Subcutaneous abdominal adipose tissue (tissue), 5 donors: ENCODE measurements at regions not wholly inside any gene's neighbourhood (a gene's known extent, or its start where the extent isn't known, plus 50 kb on each side); places are given as distances from the start of the nearest gene placed in this dataset.
"Not testable (repeated sequence)": the region's sequence is repeated elsewhere in the genome, so short reads cannot be mapped to it uniquely, and the experiment has no call there.

Experiments used
- H3K27ac ChIP-seq: one replicate; pipeline ENCODE4 v1.7.0; 2013; ENCODE audit warnings: low read depth, mild to moderate bottlenecking, inconsistent platforms, low read length, moderate library complexity
- H3K27me3 ChIP-seq, 5 donors: one replicate each; pipeline ENCODE4 v1.7.0; 2013; ENCODE audit warnings: low read length in 5 of 5, inconsistent platforms in 1 of 5; ENCODE audit not compliant: control insufficient read depth in 5 of 5, insufficient read depth in 4 of 5
- H3K36me3 ChIP-seq, 5 donors: one replicate each; pipeline ENCODE4 v1.7.0; 2013; ENCODE audit warnings: low read length in 5 of 5; ENCODE audit not compliant: control insufficient read depth in 5 of 5, insufficient read depth in 5 of 5
- H3K4me1 ChIP-seq, 5 donors: one replicate each; pipeline ENCODE4 v1.7.0; 2013; ENCODE audit warnings: low read length in 5 of 5, mild to moderate bottlenecking in 3 of 5, moderate library complexity in 1 of 5; ENCODE audit not compliant: control insufficient read depth in 5 of 5, insufficient read depth in 5 of 5
- H3K4me3 ChIP-seq, 5 donors: one replicate each; pipeline ENCODE4 v1.7.0; 2013; ENCODE audit warnings: low read length in 5 of 5, low read depth in 1 of 5
- H3K9ac ChIP-seq, 5 donors: one replicate each; pipeline ENCODE4 v1.7.0; 2013; ENCODE audit warnings: low read length in 5 of 5, mild to moderate bottlenecking in 4 of 5, moderate library complexity in 3 of 5
- H3K9me3 ChIP-seq, 5 donors: one replicate each; pipeline ENCODE4 v1.7.0; 2013; ENCODE audit warnings: low read length in 5 of 5; ENCODE audit not compliant: control insufficient read depth in 5 of 5
- donor health status: healthy.
- donor health status: healthy.
- donor health status: healthy.
- donor health status: healthy.
- donor health status: healthy.

DNA sequence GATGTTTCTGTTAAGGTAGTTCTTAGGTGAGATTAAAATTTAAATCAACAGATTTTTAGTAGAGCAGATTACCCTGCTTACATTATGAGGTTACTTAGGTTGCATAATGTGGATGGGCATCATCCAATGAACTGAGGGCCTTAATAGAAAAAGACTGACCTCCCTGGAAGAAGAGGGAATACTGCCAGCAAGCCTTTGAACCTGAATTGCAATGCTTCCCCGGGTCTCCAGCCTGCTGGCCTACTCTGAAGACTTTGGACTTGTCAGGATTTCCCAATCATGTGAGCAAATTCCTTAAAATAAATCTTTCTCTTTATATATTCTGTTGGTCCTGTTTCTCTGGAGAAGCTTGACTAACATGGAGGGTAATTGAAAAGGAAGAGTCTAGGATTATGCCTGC, 542.1 kb upstream of the ARRDC3 start:
- Histone ChIP-seq H3K4me1 (peaks cover 0 to 4% (median 0%) of the 10 kb centered on the region in 5 donors), H3K9me3 (no peaks in the 10 kb centered on the region), H3K4me3 (no peak overlapping the region), H3K9ac (no peak overlapping the region), H3K36me3 (no peaks in the 10 kb centered on the region), H3K27me3 (peaks cover 0 to 2% (median 0%) of the 10 kb centered on the region in 5 donors), H3K27ac (no peak overlapping the region)

DNA sequence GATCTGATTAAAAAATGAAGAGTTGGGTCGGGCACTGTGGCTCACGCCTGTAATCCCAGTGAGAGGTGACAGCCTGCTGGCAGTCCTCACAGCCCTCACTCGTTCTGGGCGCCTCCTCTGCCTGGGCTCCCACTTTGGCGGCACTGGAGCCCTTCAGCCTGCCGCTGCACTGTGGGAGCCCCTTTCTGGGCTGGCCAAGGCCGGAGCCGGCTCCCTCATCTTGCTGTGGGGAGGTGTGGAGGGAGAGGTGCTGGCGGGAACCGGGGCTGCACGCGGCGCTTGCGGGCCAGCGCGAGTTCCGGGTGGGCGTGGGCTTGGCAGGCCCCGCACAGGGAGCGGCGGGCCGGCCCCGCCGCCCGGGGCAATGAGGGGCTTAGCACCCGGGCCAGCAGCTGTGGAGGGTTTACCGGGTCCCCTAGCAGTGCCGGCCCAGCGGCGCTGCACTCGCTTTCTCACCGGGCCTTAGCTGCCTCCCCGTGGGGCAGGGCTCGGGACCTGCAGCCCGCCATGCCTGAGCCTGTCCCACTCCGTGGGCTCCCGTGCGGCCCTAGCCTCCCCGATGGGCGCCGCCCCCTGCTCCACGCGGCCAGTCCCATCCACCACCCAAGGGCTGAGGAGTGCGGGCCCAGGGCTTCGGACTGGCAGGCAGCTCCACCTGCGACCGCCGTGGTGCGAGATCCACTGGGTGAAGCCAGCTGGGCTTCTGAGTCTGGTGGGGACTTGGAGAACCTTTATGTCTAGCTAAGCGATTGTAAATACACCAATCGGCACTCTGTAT, 534.1 kb upstream of the ARRDC3 start:
- not testable (repeated sequence) for H3K9ac ChIP-seq, H3K27ac ChIP-seq, H3K27me3 ChIP-seq, H3K36me3 ChIP-seq, H3K4me3 ChIP-seq, H3K4me1 ChIP-seq, H3K9me3 ChIP-seq

DNA sequence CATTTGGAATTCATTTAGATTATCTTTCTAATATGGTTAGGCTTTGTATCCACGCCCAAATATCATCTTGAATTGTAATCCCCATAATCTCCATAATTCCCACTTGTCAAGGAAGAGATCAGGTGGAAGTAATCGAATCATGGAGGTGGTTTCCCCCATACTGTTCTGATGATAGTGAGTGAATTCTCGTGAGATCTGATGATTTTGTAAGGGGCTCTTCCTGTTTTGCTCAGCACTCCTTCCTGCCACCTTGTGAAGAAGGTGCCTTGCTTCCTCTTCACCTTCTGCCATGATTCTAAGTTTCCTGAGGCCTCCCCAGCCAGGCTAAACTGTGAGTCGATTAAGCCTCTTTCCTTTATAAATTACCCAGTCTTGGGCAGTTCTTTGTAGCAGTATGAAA, 527.5 kb upstream of the ARRDC3 start:
- Histone ChIP-seq H3K4me3 (no peak overlapping the region), H3K9ac (no peak overlapping the region), H3K36me3 (no peaks in the 10 kb centered on the region), H3K27ac (no peak overlapping the region), H3K9me3 (no peaks in the 10 kb centered on the region), H3K27me3 (no peaks in the 10 kb centered on the region), H3K4me1 (no peaks in the 10 kb centered on the region)

DNA sequence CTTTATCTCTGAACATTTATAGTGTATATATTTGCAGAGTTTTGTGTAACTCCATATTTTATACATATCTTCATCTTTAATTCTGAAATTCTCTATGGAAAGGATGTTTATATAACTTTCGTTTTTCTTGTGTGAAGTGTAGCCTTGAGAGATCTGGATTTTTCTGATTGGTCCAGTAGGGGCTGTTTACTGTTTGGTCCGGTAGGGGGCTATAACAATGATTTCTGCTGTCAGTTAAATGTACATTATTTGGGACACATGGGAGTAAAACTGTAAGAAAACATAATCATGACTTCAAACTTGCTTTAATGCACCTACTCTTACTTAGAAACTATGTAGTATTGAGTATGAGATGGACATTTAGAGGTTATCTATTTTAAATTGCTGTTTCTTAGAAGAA, 527.1 kb upstream of the ARRDC3 start:
- Histone ChIP-seq H3K4me3 (no peak overlapping the region), H3K4me1 (no peaks in the 10 kb centered on the region), H3K27ac (no peak overlapping the region), H3K27me3 (no peaks in the 10 kb centered on the region), H3K36me3 (no peaks in the 10 kb centered on the region), H3K9me3 (no peaks in the 10 kb centered on the region), H3K9ac (no peak overlapping the region)

DNA sequence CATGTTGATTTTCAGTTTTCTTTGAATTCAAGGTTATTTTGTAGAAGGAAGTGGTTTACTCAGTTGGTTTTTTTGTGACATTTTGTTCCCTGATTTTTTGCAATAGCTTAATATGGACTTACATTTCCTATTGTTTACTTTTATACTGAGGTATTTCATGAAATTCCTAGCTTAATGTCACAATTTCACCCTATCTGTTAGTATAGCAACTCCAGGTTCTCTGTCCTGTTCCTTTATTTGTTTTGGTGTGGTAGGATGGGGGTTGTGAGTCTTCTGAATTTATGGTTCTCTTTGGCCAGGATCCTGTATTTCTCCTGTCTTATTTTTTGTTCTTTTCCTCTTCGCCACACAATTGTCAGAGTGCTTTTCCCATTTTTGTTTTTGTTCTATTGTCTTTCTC, 523.4 kb upstream of the ARRDC3 start:
- Histone ChIP-seq H3K4me3 (no peak overlapping the region), H3K36me3 (no peaks in the 10 kb centered on the region), H3K27ac (no peak overlapping the region), H3K4me1 (no peaks in the 10 kb centered on the region), H3K27me3 (no peaks in the 10 kb centered on the region), H3K9ac (no peak overlapping the region), H3K9me3 (no peaks in the 10 kb centered on the region)

DNA sequence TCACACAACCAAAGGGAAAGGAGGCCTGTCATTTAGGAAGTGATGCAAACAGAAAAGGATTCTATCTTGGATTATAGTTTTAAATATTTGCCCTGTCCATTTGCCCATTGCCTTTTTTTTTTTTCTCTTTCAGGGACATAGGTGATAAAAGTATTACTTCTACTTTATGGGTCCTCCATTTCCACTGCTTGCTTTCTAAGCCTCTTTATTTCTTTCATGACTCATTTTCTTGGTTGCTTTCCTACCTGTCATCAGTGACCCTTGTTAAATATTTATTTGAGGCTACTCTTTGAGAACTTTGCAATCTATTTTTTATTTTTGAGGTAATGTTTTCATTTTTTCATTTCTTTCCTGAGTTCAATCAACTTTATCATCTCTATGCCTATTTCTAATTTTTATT, 522.9 kb upstream of the ARRDC3 start:
- no peaks in the 10 kb centered on the region for H3K4me1 ChIP-seq
- H3K9me3 ChIP-seq, result no peaks in the 10 kb centered on the region
- no peak overlapping the region for H3K9ac ChIP-seq
- H3K27me3 ChIP-seq, result no peaks in the 10 kb centered on the region
- no peaks in the 10 kb centered on the region for H3K36me3 ChIP-seq
- no peak overlapping the region for H3K4me3 ChIP-seq
- no peak overlapping the region for H3K27ac ChIP-seq

DNA sequence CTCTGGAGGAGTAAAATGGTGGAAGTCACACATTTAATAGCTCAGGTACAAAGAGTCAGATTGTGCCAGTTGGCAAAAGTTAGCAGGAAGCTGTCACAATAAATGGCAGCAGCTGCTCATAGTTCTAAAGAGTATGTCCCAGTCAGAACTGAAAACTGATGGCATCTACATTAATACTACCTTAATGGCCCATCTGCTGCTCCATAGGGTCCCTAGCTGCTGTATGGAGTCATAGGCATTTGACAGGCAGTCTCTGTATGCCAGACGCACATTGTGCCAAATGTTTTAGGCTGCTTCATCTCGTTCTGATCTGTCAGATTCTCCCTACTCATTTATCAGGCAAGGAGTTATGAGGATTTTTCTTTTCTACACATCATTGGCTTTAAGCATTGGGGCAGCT, 515.8 kb upstream of the ARRDC3 start:
- H3K9ac ChIP-seq, result no peak overlapping the region
- H3K27me3 ChIP-seq, result no peaks in the 10 kb centered on the region
- H3K4me1 ChIP-seq, result no peaks in the 10 kb centered on the region
- no peak overlapping the region for H3K4me3 ChIP-seq
- no peaks in the 10 kb centered on the region for H3K36me3 ChIP-seq
- H3K9me3 ChIP-seq, result no peaks in the 10 kb centered on the region
- H3K27ac ChIP-seq, result no peak overlapping the region

DNA sequence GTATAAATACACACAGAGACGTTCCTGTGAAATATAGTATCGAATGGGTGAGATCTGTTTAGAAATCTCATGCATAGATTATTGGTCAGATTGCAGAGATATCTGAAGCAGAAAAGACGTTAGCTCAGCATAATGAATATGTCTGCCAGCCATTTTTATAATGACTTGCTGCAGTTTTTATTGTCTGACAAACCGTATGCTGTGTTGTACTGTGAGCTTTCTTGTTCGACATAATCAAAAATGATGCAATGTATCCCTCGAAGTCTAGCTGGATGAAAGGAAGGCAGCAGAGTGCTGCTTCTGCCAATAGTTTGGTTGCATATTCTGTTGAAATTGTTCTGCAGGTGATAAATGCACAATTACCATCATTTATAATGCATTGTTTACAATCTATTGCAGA, 514.9 kb upstream of the ARRDC3 start:
- Histone ChIP-seq H3K4me3 (no peak overlapping the region), H3K9ac (no peak overlapping the region)

DNA sequence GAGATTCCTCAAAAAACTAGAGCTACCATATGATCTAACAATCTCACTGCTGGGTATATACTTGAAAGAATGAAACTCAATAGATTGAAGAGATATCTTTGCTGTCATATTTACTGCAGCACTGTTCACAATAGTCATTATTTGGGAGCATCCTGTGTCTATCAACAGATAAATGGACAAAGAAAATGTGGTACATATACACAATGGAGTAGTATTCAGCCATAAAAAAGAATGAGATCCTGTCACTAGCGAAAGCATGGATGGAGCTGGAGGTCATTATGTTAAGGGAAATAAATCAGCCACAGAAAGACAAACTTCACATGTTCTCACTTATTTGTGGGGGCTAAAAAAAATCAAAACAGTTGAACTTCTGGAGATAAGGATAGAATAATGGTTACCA, 505.7 kb upstream of the ARRDC3 start:
- Histone ChIP-seq H3K27ac (no peak overlapping the region), H3K36me3 (no peaks in the 10 kb centered on the region), H3K27me3 (no peaks in the 10 kb centered on the region), H3K9me3 (peaks cover 0 to 7% (median 0%) of the 10 kb centered on the region in 5 donors), H3K4me1 (no peaks in the 10 kb centered on the region), H3K4me3 (no peak overlapping the region), H3K9ac (no peak overlapping the region)

More for the DNA sequence above, 514.9 kb upstream of the ARRDC3 start:
- Histone ChIP-seq H3K27ac (no peak overlapping the region), H3K36me3 (no peaks in the 10 kb centered on the region), H3K9me3 (no peaks in the 10 kb centered on the region), H3K4me1 (no peaks in the 10 kb centered on the region), H3K27me3 (no peaks in the 10 kb centered on the region)

DNA sequence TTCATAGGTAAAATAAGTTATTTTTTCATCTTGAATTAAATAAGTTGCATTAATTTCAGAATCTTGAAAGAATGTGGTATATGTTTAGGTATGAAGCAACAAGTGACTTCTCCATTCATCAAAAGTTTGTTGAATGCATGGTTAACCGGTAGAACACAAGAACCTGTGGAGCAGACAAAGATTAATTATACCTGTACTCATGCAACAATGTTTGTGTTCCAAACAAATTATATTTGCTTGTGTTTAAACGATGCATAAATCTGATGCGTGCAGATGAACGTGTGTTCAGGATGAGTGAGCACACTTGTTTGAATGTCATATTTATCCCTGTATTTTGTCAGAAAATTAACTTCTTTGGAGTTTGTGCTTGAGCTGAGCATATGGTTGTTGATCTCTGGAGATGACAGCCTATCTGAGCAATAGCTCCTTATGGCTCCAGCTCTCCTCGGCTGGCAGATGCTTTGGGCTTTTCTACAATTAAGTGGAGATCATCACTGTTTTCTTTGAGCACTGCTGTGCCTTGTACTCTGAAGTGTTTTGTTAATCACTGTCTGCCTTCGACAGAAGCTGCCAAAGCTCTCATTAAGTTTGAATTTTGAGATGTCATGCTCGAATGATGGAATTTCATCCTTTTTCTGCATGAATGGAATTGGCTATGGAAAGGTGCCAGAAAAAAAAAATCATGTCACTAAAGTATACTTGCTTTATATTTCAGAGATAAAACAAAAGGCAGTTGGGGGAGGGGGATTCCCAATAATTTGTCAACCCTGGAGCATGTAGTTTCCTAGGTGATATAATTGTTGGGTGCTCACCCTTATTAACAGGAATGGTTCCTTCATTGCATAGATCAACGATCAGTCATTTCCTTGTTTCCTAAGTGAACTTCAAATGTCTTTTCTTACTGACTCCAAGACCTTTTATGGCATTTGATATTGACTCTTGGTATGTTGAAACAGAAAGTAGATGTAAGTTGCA, 502.5 kb upstream of the ARRDC3 start:
- H3K9ac ChIP-seq, result no peak overlapping the region
- H3K27me3 ChIP-seq, result no peaks in the 10 kb centered on the region
- H3K9me3 ChIP-seq, result peaks cover 0 to 7% (median 0%) of the 10 kb centered on the region in 5 donors
- no peak overlapping the region for H3K4me3 ChIP-seq
- H3K36me3 ChIP-seq, result no peaks in the 10 kb centered on the region
- no peaks in the 10 kb centered on the region for H3K4me1 ChIP-seq
- no peak overlapping the region for H3K27ac ChIP-seq
